Activated naive CD8-positive, alpha-beta T cell treated with anti-CD3 and anti-CD28 coated beads, Interleukin-2, amount 10 ng/mL, durations not matched to agents 7 days and 5 days (primary cell): ENCODE measurements at regions not wholly inside any gene's neighbourhood (a gene's known extent, or its start where the extent isn't known, plus 50 kb on each side); places are given as distances from the start of the nearest gene placed in this dataset.
A peak's percentile ranks its signal among the peaks of the same experiment; 100 is the strongest.

ENCODE experiments used
- ATAC-seq: fragments of 150-1000 bp; cut with Tn5 transposase; one replicate; pipeline ENCODE4 v1.10.0; 2021; ENCODE audit warnings: low read depth, moderate library complexity
- POLR2A ChIA-PET: fragments of 350-600 bp; sonication (Branson Sonifier 250); formaldehyde crosslinking; loops from one replicate; lab custom pipeline; 2021; ENCODE audit warnings: antibody characterized with exemption; lab: Charles Lee
- DNase-seq: peaks from one replicate; pipeline ENCODE4 v3.0.0; 2021
- H3K27ac Mint-ChIP-seq: one replicate; pipeline ENCODE4 v1.8.0; 2022; ENCODE audit warnings: mild to moderate bottlenecking, mixed read lengths
- H3K27me3 Mint-ChIP-seq: one replicate; pipeline ENCODE4 v1.8.0; 2022; ENCODE audit warnings: mild to moderate bottlenecking, moderate library complexity, mixed read lengths
- H3K36me3 Mint-ChIP-seq: one replicate; pipeline ENCODE4 v1.8.0; 2021; ENCODE audit warnings: mild to moderate bottlenecking, mixed read lengths
- H3K4me1 Mint-ChIP-seq: one replicate; pipeline ENCODE4 v1.8.0; 2021; ENCODE audit warnings: mixed read lengths
- H3K4me3 Mint-ChIP-seq: one replicate; pipeline ENCODE4 v1.8.0; 2022; ENCODE audit warnings: mild to moderate bottlenecking, moderate library complexity, mixed read lengths
- H3K9me3 Mint-ChIP-seq: one replicate; pipeline ENCODE4 v1.8.0; 2021; ENCODE audit warnings: mixed read lengths

DNA sequence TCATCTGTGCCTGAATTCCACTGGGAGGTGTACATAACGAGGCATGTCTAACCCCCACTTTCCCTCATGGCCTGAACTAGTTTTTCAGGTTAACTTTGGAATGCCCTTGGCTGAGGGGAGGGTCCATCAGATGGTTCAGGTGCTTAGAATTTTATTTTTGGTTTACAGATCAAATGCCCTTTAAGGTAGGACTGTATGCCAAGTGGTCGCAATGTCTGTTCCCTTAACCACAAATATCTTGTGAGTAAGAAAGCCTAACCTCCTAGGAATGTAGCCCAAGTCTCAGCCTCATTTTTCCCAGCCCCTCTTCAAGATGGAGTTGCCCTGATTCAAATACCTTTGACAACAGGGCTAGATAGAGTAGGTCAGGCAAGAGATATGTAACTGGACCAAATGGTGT lies 78.4 kb downstream of the RNASET2 start:
- H3K9me3 Mint-ChIP-seq, result peaks cover 6% of the 10 kb centered on the region
- ATAC-seq (no peak), DNase-seq (no peak)
- H3K4me1 Mint-ChIP-seq, result no peaks in the 10 kb centered on the region
- no peak overlapping the region for H3K27ac Mint-ChIP-seq
- POLR2A ChIA-PET, result no interaction called here
- H3K4me3 Mint-ChIP-seq, result no peak overlapping the region
- peaks cover 4% of the 10 kb centered on the region for H3K36me3 Mint-ChIP-seq
- H3K27me3 Mint-ChIP-seq, result peaks cover 15% of the 10 kb centered on the region

DNA sequence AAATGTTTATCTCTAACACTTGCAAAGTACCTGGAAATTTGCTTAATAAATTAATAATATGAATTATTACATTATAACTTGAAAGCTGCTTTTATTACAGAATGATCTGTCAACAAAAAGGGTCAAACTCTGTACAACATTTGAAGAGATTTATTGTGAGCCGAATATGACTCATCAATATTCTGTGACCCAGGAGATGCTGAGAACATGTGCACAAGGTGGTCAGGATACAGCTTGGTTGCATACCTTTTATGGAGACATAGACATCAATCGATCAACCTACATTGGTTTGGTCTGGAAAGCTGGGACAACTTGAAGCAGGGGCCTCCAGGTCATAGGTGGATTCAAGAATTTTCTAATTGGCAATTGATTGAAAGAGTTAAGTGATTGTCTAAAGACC lies 79.0 kb downstream of the RNASET2 start:
- Mint-ChIP-seq H3K36me3 (peaks cover 1% of the 10 kb centered on the region), H3K27me3 (peaks cover 15% of the 10 kb centered on the region), H3K27ac (no peak overlapping the region), H3K9me3 (peaks cover 3% of the 10 kb centered on the region), H3K4me3 (no peak overlapping the region), H3K4me1 (no peaks in the 10 kb centered on the region)
- ATAC-seq, result no peak
- no peak for DNase-seq
- POLR2A ChIA-PET, result no interaction called here

DNA sequence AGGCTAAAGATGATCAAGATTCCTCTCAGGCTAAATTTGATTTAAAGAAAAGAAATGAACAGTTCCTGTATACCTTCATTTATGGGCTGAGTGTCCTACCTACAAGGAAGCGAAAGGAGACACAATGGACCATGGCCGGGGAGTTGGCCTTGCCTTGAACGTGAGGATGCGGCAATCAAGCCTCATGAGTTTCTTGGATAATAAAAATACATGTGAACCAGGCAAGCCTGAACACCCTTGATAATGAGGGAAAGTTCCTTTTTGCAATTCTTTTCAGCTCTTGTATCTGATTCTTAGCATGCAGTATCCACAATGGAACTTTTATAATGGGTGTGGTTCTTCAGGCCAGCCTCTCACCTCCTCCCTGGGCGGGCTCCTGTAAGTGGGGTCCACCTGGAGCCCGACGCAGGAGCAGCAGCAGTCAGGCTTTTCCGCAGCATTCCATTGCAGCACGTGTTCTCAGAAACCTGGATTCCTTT lies 83.8 kb downstream of the RNASET2 start:
- H3K36me3 Mint-ChIP-seq, result no peaks in the 10 kb centered on the region
- no peak for DNase-seq
- H3K27ac Mint-ChIP-seq, result no peak overlapping the region
- POLR2A ChIA-PET, result no interaction called here
- H3K4me3 Mint-ChIP-seq, result no peak overlapping the region
- ATAC-seq, result no peak
- no peaks in the 10 kb centered on the region for H3K9me3 Mint-ChIP-seq
- H3K4me1 Mint-ChIP-seq, result no peaks in the 10 kb centered on the region
- H3K27me3 Mint-ChIP-seq, result peaks cover 6% of the 10 kb centered on the region

DNA sequence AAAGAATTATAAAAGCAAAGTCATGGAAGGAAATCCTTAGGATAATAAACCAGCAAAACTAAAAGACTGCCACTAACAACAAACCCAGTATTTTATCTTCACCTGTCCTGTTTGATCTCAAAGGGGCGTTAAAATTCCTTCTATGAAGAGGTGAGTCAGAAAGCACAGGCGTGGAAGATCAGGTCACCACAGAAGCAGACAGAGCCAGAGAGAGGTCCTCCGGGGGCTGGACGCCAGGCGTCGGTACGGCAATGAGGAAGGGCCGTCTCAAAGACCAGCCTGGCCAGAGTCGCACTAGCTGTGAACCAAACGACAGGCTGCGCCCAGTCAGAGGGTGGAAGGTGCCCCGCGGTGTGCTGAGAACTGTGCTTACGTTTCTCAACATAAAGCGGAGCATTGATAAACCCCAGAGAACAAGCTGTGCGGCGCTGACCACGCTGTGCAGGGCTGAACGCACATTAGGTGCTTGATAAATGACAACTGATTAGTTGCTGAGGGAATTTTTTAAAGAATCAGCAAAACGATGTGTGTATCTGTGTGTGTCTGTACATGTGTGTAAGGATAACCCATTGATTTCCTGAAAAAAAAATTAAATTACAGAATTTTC lies 85.6 kb downstream of the RNASET2 start:
- H3K36me3 Mint-ChIP-seq, result no peaks in the 10 kb centered on the region
- POLR2A ChIA-PET, result no interaction called here
- no peak for ATAC-seq
- no peaks in the 10 kb centered on the region for H3K9me3 Mint-ChIP-seq
- peaks cover 6% of the 10 kb centered on the region for H3K27me3 Mint-ChIP-seq
- H3K27ac Mint-ChIP-seq, result no peak overlapping the region
- H3K4me1 Mint-ChIP-seq, result no peaks in the 10 kb centered on the region
- DNase-seq, result no peak
- no peak overlapping the region for H3K4me3 Mint-ChIP-seq

DNA sequence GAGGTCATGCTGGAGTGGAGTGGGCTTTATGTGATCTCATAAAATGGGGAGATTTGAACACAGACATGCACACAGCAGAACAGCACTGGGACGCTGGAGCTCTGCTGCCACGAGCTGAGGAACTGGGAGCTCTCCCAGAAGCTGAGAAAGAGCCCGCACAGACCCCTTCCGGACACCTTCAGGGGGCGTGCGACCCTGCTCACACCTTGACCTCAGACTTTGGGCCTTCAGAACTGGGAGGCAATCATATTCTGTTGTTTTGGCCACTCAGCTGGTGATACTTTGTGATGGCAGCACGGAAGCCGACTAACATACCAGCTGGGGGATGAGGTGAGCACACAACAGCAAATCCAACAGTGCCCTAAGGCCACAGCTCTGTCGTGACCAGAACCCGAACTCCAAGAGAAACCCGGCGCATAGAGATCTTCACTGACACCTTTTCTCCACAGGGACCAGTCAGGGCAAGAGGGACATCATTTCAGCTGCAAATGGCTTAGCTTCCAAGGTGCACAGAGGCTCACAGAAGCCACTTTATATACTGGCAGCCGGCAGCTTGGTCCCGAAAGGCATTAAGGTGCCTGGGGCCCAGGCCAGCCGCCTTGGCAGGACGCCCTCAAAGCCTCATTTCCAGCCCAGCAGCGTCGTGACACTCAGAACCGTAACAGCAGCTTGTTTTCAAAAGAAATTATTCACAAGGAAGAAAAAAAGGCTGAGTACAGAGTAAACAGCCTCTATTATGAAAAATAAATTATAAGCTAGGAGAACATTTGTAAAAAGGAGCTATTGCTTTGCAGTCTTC lies 89.3 kb downstream of the RNASET2 start:
- DNase-seq, result no peak
- POLR2A ChIA-PET, result no interaction called here
- no peak for ATAC-seq
- Mint-ChIP-seq H3K4me1 (peaks cover under 1% of the 10 kb centered on the region), H3K4me3 (no peak overlapping the region), H3K9me3 (no peaks in the 10 kb centered on the region), H3K36me3 (no peaks in the 10 kb centered on the region), H3K27ac (no peak overlapping the region), H3K27me3 (peaks cover 15% of the 10 kb centered on the region)

DNA sequence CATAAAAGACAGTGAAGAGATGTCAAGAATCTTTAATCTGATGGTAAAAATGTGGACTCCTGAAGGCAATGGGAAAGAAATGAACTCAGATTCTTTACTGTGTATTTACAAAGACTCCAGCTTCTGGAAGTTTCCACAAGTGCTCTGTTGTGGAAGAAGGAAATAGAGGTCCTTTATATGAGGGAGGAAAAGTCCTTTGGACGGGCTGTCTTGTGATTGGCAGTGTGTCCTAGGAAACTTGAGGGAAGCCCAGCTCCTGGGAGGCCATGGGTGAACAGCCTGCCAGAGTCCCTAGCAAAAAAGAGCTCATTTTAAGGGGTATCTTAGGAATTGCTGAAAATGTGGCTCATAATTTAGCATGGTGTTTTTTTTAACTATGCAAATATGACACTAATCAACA lies 92.0 kb downstream of the RNASET2 start:
- POLR2A ChIA-PET, result no interaction called here
- ATAC-seq, result no peak
- Mint-ChIP-seq H3K4me3 (no peak overlapping the region), H3K36me3 (no peaks in the 10 kb centered on the region), H3K9me3 (no peaks in the 10 kb centered on the region), H3K4me1 (peaks cover 4% of the 10 kb centered on the region), H3K27me3 (peaks cover 38% of the 10 kb centered on the region), H3K27ac (no peak overlapping the region)
- no peak for DNase-seq

DNA sequence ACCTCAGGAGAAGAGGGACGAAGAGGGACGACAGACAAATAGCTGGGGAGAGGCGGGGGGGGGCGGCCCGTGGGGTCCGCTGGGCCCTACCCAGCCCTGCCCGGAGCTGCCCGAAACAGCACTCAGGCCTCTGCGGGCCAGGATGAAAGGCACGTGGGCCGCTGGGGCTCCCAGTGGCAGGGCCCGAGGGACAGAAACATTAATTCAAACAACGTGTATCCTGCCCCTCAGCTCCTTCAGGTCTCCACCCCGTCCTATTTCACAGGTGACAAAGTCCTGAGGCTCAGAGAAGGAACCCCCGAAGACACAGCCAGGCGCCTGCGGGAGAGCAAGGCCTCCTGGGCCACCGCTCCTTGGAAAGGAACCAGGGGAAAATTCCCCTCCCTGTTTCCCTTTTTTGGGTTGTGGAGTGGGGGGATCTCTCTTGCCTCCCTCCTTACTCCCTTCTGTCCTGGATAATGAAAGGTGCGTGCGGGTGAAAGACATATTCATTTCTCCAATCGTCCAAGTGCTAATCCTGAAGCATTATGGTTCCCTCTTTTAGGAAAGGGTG lies 93.3 kb downstream of the RNASET2 start:
- no peak for DNase-seq
- H3K4me1 Mint-ChIP-seq, result peaks cover 4% of the 10 kb centered on the region
- H3K36me3 Mint-ChIP-seq, result no peaks in the 10 kb centered on the region
- H3K27me3 Mint-ChIP-seq, result peaks cover 38% of the 10 kb centered on the region
- H3K27ac Mint-ChIP-seq, result no peak overlapping the region
- ATAC-seq, result no peak
- H3K9me3 Mint-ChIP-seq, result no peaks in the 10 kb centered on the region
- POLR2A ChIA-PET, result no interaction called here
- no peak overlapping the region for H3K4me3 Mint-ChIP-seq

DNA sequence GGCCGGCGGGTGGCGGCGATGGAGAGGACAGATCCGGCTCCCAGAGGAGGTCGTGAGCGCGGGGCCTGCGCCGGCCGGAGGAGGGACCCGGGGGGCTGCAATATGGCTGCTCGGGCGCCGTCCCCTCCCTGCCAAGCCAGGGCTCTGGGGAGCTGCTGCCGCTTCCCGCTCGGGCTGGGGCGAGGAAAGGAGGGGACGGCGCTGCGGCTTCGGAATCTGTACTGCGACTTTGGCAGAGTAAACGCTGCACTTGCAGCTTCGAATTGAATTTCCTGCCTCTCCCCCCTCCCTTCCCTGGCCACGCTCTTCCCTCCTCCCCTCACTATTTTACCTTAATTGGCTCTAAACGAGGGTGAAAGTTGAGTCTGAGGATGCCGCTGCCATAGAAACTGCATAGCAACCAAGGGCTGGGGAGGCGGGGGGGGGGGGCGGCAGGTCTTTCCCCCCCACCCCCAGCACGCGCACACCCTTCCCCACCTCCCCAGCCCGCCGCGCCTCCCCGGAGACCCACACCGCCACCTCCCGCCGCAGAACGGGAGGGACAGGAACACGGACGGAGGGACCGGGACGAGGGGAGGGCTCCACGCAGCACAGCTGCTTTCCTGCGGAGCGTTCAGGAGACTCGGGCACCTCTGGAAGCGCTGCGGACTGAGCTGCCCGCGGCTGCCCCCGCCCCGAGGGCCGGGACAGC lies 93.9 kb downstream of the RNASET2 start:
- POLR2A ChIA-PET, result no interaction called here
- ATAC-seq, result peak; percentile 80
- no peaks in the 10 kb centered on the region for H3K36me3 Mint-ChIP-seq
- peaks cover 4% of the 10 kb centered on the region for H3K4me1 Mint-ChIP-seq
- H3K27ac Mint-ChIP-seq, result no peak overlapping the region
- peaks cover 38% of the 10 kb centered on the region for H3K27me3 Mint-ChIP-seq
- peak; percentile 35 for DNase-seq
- no peaks in the 10 kb centered on the region for H3K9me3 Mint-ChIP-seq
- H3K4me3 Mint-ChIP-seq, result peak overlapping the region; percentile 82

DNA sequence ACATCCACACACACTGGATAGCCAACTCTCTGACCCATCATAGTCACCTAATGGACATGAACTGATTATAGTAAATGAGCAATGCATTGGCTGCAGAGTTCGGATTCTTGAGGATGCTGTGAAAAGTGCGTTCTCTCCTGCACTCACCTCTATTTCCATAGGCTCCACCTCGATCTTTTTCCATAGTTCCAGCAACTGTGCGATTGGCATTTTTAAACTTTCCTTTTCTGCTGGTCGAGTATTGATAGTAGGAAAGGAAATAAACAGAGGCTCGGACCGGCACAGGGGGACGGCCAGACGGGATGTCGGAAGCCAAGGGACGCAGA lies 94.4 kb downstream of the RNASET2 start:
- H3K27me3 Mint-ChIP-seq, result peaks cover 40% of the 10 kb centered on the region
- no peak for ATAC-seq
- H3K36me3 Mint-ChIP-seq, result no peaks in the 10 kb centered on the region
- H3K9me3 Mint-ChIP-seq, result no peaks in the 10 kb centered on the region
- H3K27ac Mint-ChIP-seq, result no peak overlapping the region
- H3K4me3 Mint-ChIP-seq, result peak overlapping the region; percentile 82
- DNase-seq, result no peak
- POLR2A ChIA-PET, result no interaction called here
- peaks cover 4% of the 10 kb centered on the region for H3K4me1 Mint-ChIP-seq

DNA sequence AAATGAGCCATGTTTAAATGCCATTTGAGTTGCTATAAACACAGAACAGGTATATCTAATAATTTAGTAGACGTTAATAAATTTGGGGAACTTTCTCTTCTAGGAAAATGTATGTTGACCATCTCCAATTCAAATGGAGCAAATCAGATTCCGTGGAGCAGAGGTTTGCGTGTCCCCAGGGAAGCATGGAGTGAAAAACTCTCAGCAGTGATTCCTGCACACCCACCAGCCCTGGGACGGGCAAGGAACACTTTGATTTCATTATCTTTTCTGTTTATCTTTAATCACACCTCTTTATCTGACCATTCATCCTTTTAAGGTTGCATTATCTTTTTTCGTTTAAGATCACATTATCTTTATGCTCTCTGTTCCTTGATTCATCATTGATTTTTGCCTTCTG lies 95.0 kb downstream of the RNASET2 start:
- no peaks in the 10 kb centered on the region for H3K36me3 Mint-ChIP-seq
- no peak for DNase-seq
- no peak overlapping the region for H3K27ac Mint-ChIP-seq
- H3K4me1 Mint-ChIP-seq, result peaks cover 4% of the 10 kb centered on the region
- no peaks in the 10 kb centered on the region for H3K9me3 Mint-ChIP-seq
- no peak overlapping the region for H3K4me3 Mint-ChIP-seq
- POLR2A ChIA-PET, result no interaction called here
- H3K27me3 Mint-ChIP-seq, result peaks cover 40% of the 10 kb centered on the region
- no peak for ATAC-seq

DNA sequence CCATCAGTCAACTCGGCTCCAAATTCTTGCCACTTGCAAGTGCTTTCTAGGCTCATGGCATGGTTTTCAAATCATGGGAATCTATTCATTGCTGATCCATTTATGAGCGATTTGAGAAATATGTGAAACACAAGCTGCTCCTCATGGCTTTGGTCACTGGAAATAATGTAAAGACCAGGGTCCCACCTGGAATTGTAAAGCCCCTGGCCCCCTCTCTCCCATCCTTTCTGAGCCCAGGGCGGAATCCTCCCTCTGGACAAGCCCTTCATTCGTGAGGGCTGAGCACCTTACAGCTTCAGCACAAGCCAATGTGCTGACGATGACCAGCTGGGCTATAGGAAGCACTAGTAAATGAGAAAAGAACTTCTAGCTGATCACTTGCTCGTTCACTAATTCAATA lies 96.0 kb downstream of the RNASET2 start:
- H3K36me3 Mint-ChIP-seq, result no peaks in the 10 kb centered on the region
- H3K4me3 Mint-ChIP-seq, result no peak overlapping the region
- H3K9me3 Mint-ChIP-seq, result no peaks in the 10 kb centered on the region
- ATAC-seq (no peak), DNase-seq (no peak)
- POLR2A ChIA-PET, result no interaction called here
- H3K4me1 Mint-ChIP-seq, result peaks cover 4% of the 10 kb centered on the region
- no peak overlapping the region for H3K27ac Mint-ChIP-seq
- peaks cover 40% of the 10 kb centered on the region for H3K27me3 Mint-ChIP-seq

DNA sequence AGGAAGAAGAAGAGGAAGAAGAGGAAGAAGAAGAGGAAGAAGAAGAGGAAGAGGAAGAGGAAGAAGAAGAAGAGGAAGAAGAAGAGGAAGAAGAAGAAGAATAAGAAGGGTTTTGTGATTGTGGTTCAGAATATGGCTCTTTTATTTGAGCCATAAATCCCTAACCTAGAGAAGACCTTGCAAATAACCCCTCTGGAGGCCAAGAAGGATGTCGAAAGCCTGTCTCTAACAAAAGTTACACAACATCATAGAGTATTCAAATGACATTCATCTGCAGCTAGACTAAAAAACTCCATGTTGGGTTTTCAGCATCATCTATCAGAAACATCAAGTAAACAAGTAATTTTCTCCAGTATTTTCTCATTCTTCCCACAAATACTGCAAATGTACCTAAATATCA lies 100.9 kb downstream of the RNASET2 start:
- no peak for ATAC-seq
- Mint-ChIP-seq H3K27me3 (peaks cover 9% of the 10 kb centered on the region), H3K27ac (no peak overlapping the region), H3K4me3 (no peak overlapping the region), H3K36me3 (no peaks in the 10 kb centered on the region), H3K9me3 (no peaks in the 10 kb centered on the region), H3K4me1 (no peaks in the 10 kb centered on the region)
- no peak for DNase-seq
- POLR2A ChIA-PET, result no interaction called here

DNA sequence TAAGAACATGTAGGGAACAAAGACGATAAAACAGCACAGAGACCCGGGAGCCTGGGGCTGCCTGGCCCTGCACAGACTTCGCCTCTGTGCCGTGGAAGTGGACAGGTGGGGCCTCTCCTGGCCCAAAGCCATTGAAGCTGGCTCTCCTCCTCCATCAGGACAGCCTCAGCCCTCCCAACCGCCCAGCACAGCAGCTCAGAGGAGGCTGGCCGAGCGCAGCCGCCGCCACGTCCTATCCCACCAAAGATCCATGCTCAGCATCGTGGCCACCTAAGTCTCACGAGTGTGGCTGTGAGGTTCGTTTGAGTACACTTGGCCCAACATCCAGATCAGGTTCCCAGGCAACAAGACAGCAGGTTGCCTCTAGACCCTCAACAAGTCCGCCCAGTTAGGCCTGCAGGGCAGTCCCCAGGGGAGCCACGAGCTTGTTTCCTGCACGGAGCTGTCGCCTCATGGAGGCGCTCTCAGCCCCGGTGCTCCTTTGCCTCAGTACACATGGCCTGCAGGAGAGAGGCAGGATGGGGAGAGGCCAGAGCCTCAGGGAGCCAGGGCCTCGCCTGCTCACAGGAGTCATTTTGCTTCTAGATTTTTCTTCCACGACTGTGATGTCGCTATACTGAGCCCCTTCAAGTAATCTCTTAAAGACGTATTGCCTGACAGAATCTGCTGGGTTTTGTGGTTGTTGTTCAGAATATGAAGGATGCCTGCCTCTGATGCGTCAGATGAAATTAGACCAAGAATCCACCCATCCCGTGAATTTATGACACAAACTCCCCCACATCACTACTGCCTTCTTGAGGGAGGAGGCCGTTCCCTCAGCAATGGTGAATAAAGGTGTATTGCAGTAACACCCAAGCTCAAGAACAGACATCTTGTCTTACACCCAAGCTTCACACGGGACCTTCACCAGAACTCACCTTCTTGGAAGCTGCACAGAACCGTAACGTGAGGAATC lies 102.7 kb downstream of the RNASET2 start:
- H3K4me3 Mint-ChIP-seq, result no peak overlapping the region
- H3K36me3 Mint-ChIP-seq, result no peaks in the 10 kb centered on the region
- ATAC-seq (no peak), DNase-seq (no peak)
- POLR2A ChIA-PET, result no interaction called here
- H3K27ac Mint-ChIP-seq, result no peak overlapping the region
- no peaks in the 10 kb centered on the region for H3K4me1 Mint-ChIP-seq
- no peaks in the 10 kb centered on the region for H3K9me3 Mint-ChIP-seq
- peaks cover 2% of the 10 kb centered on the region for H3K27me3 Mint-ChIP-seq
